GM23338 (cell line): ENCODE measurements at regions not wholly inside any gene's neighbourhood (a gene's known extent, or its start where the extent isn't known, plus 50 kb on each side); places are given as distances from the start of the nearest gene placed in this dataset.

Experiments used
- ATAC-seq: fragments of 200-7000 bp; cut with Tn5 transposase; 3 replicates; pipeline ENCODE4 v1.9.1; 2020
- DNase-seq: peaks from one replicate; pipeline ENCODE4 v3.0.0-alpha.2; 2015; ENCODE audit warnings: low spot score
- H2AFZ ChIP-seq: fragments of 200-600 bp; sonication (generic); 2 replicates; pipeline ENCODE4 v1.8.0; 2016; ENCODE audit warnings: antibody characterized with exemption, mild to moderate bottlenecking, moderate library complexity
- H3F3A ChIP-seq: fragments of 200-600 bp; sonication (generic); replicated peaks from 2 replicates; pipeline ENCODE4 v1.8.0; 2017; ENCODE audit warnings: antibody characterized with exemption, mixed run types, low read depth
- H3K27ac ChIP-seq: fragments of 200-600 bp; sonication (generic); 2 replicates; pipeline ENCODE4 v1.6.1; 2016; ENCODE audit warnings: low read depth
- H3K27me3 ChIP-seq: fragments of 200-600 bp; sonication (generic); 2 replicates; pipeline ENCODE4 v1.8.0; 2016; ENCODE audit warnings: mild to moderate bottlenecking, mixed run types, moderate library complexity; ENCODE audit not compliant: insufficient read depth
- H3K36me3 ChIP-seq: fragments of 200-600 bp; sonication (generic); 2 replicates; pipeline ENCODE4 v1.8.0; 2016; ENCODE audit warnings: mild to moderate bottlenecking; ENCODE audit not compliant: insufficient read depth
- H3K4me1 ChIP-seq: fragments of 200-600 bp; sonication (generic); 2 replicates; pipeline ENCODE4 v1.8.0; 2016; ENCODE audit warnings: mild to moderate bottlenecking, moderate library complexity; ENCODE audit not compliant: insufficient read depth
- H3K4me2 ChIP-seq: fragments of 200-600 bp; sonication (generic); 2 replicates; pipeline ENCODE4 v1.7.1; 2017; ENCODE audit warnings: mixed run types
- H3K4me3 ChIP-seq: fragments of 200-600 bp; sonication (generic); 2 replicates; pipeline ENCODE4 v1.6.1; 2016; ENCODE audit warnings: mixed run types
- H3K79me2 ChIP-seq: fragments of 200-600 bp; sonication (generic); replicated peaks from 2 replicates; pipeline ENCODE4 v1.8.0; 2017; ENCODE audit warnings: mild to moderate bottlenecking; ENCODE audit not compliant: insufficient read depth
- H3K9me2 ChIP-seq: fragments of 200-600 bp; sonication (generic); 2 replicates; pipeline ENCODE4 v1.8.0; 2017; ENCODE audit not compliant: insufficient read depth
- H4K20me1 ChIP-seq: fragments of 200-600 bp; sonication (generic); replicated peaks from 2 replicates; pipeline ENCODE4 v1.8.0; 2017; ENCODE audit warnings: mild to moderate bottlenecking; ENCODE audit not compliant: insufficient read depth
- H3K27ac Mint-ChIP-seq: 2 replicates; pipeline ENCODE4 v1.8.0; 2020; ENCODE audit warnings: inconsistent platforms, mild to moderate bottlenecking, moderate library complexity, mixed read lengths
- H3K27me3 Mint-ChIP-seq: 3 replicates; pipeline ENCODE4 v1.8.0; 2022; ENCODE audit warnings: low read depth, mild to moderate bottlenecking, moderate library complexity, mixed read lengths, inconsistent platforms; ENCODE audit not compliant: insufficient read depth, poor library complexity
- H3K36me3 Mint-ChIP-seq: 3 replicates; pipeline ENCODE4 v1.8.0; 2021; ENCODE audit warnings: low read depth, mild to moderate bottlenecking, inconsistent platforms, moderate library complexity, mixed read lengths
- H3K4me1 Mint-ChIP-seq: 3 replicates; pipeline ENCODE4 v1.8.0; 2020; ENCODE audit warnings: mild to moderate bottlenecking, inconsistent platforms, mixed read lengths
- H3K4me3 Mint-ChIP-seq: 3 replicates; pipeline ENCODE4 v1.8.0; 2021; ENCODE audit warnings: moderate library complexity, mild to moderate bottlenecking, inconsistent platforms, mixed read lengths
- H3K9me3 Mint-ChIP-seq: 3 replicates; pipeline ENCODE4 v1.8.0; 2020; ENCODE audit warnings: moderate library complexity, mild to moderate bottlenecking, inconsistent platforms, mixed read lengths
- CREB1 ChIP-seq: fragments of 250-450 bp; sonication (Bioruptor Pico); IDR thresholded peaks from 2 replicates; pipeline ENCODE4 v1.5.0; 2020; ENCODE audit warnings: low read depth, mild to moderate bottlenecking, moderate library complexity
- CTCF ChIP-seq, 2 experiments: fragments of 200-600 bp in 1 of 2; sonication (generic) in 1 of 2; conservative IDR thresholded peaks; 2 replicates each; pipeline versions ENCODE4 v1.5.1 to v1.6.1; 2016 to 2017; ENCODE audit warnings: antibody characterized with exemption in 2 of 2, low read depth in 2 of 2, mild to moderate bottlenecking in 2 of 2, moderate library complexity in 1 of 2
- ETS1 ChIP-seq: IDR thresholded peaks from 2 replicates; pipeline ENCODE4 v1.6.1; 2016; ENCODE audit warnings: antibody characterized with exemption
- JUNB ChIP-seq: IDR thresholded peaks from one replicate; pipeline ENCODE4 v1.6.1; 2016; ENCODE audit warnings: antibody characterized with exemption; ENCODE audit not compliant: unreplicated experiment
- NANOG ChIP-seq: IDR thresholded peaks from 2 replicates; pipeline ENCODE4 v1.6.1; 2016; ENCODE audit warnings: antibody characterized with exemption, borderline replicate concordance
- REST ChIP-seq: IDR thresholded peaks from one replicate; pipeline ENCODE4 v1.6.1; 2018; ENCODE audit warnings: antibody characterized with exemption; ENCODE audit not compliant: unreplicated experiment
- ZNF114 ChIP-seq: fragments of 250-450 bp; sonication (Bioruptor Pico); IDR thresholded peaks from 2 replicates; pipeline ENCODE4 v1.5.0; 2020; ENCODE audit warnings: mild to moderate bottlenecking, moderate library complexity
- ZNF331 ChIP-seq: fragments of 250-450 bp; sonication (Bioruptor Pico); IDR thresholded peaks from 2 replicates; pipeline ENCODE4 v1.5.0; 2020; ENCODE audit warnings: low read depth, mild to moderate bottlenecking, moderate library complexity

GRCh38 chr3:177973241-177973840, 562.9 kb upstream of the KCNMB2 start:
- no peak overlapping the region for H3K4me3 Mint-ChIP-seq
- H3K27me3 Mint-ChIP-seq: no peaks in the 10 kb centered on the region
- no peaks in the 10 kb centered on the region for H3K4me1 Mint-ChIP-seq
- Histone ChIP-seq H3K27me3 (no peaks in the 10 kb centered on the region), H3K79me2 (no peaks in the 10 kb centered on the region), H3K9me2 (no peaks in the 10 kb centered on the region), H3K36me3 (no peaks in the 10 kb centered on the region), H2AFZ (no peak overlapping the region), H3K27ac (no peak overlapping the region), H3K4me2 (no peak overlapping the region), H3K4me1 (no peaks in the 10 kb centered on the region), H4K20me1 (no peaks in the 10 kb centered on the region), H3K4me3 (no peak overlapping the region), H3F3A (no peaks in the 10 kb centered on the region)
- no peak for ATAC-seq
- TF ChIP-seq ZNF114 (CRISPR knock-in tag) (no peak), CREB1 (CRISPR knock-in tag) (no peak), ETS1 (no peak), CTCF (conservative IDR thresholded peaks at IDR 0.05; ENCODE audit: low read depth in 2 of 2) (no peak), JUNB (no peak), REST (no peak), ZNF331 (CRISPR knock-in tag) (no peak), NANOG (no peak)
- no peaks in the 10 kb centered on the region for H3K9me3 Mint-ChIP-seq
- no peak for DNase-seq
- H3K36me3 Mint-ChIP-seq: no peaks in the 10 kb centered on the region
- no peak overlapping the region for H3K27ac Mint-ChIP-seq

- Histone ChIP-seq H3K27me3 (no peaks in the 10 kb centered on the region), H3K4me2 (no peak overlapping the region), H3F3A (no peaks in the 10 kb centered on the region), H3K9me2 (no peaks in the 10 kb centered on the region), H3K79me2 (no peaks in the 10 kb centered on the region), H2AFZ (no peak overlapping the region), H3K4me1 (no peaks in the 10 kb centered on the region), H4K20me1 (no peaks in the 10 kb centered on the region), H3K36me3 (no peaks in the 10 kb centered on the region), H3K27ac (no peak overlapping the region), H3K4me3 (no peak overlapping the region)
- no peaks in the 10 kb centered on the region for H3K9me3 Mint-ChIP-seq
- DNase-seq: no peak
- H3K36me3 Mint-ChIP-seq: no peaks in the 10 kb centered on the region
- TF ChIP-seq ZNF331 (CRISPR knock-in tag): no peak
- TF ChIP-seq CTCF (conservative IDR thresholded peaks at IDR 0.05; ENCODE audit: low read depth in 2 of 2): no peak
- no peak for TF ChIP-seq JUNB
- no peak overlapping the region for H3K27ac Mint-ChIP-seq
- no peaks in the 10 kb centered on the region for H3K4me1 Mint-ChIP-seq
- no peak for ATAC-seq
- no peaks in the 10 kb centered on the region for H3K27me3 Mint-ChIP-seq
- H3K4me3 Mint-ChIP-seq: no peak overlapping the region
Observed at GRCh38 chr3:177976241-177976640, 560.0 kb upstream of the KCNMB2 start.
